ENCODE measurements at regions not wholly inside any gene's neighbourhood (a gene's known extent, or its start where the extent isn't known, plus 50 kb on each side); places are given as distances from the start of the nearest gene placed in this dataset.

GRCh38 chr4:149952716-149953115 lies 125.5 kb upstream of the DCLK2 start:
- Histone ChIP-seq H3K9me3 (no peaks in the 10 kb centered on the region), H3K27ac (no peak overlapping the region), H3K4me3 (no peak overlapping the region), H3K36me3 (ENCODE audit: low read depth, missing control alignments) (no peaks in the 10 kb centered on the region), H3K27me3 (no peaks in the 10 kb centered on the region), H3K4me1 (no peaks in the 10 kb centered on the region)
- WGBS, 2 donors: 85 to 86% methylated on average over 5 of the region's 5 CpGs
- TF ChIP-seq POLR2A (IDR thresholded peaks at IDR 0.05) (no peak), CTCF (IDR thresholded peaks at IDR 0.05) (no peak)
- intact Hi-C loops (cut with DNase I; ENCODE audit: low total_unique reads): no loop called here
- no peak for DNase-seq

- Histone ChIP-seq H3K4me3 (no peak overlapping the region), H3K27ac (no peak overlapping the region), H3K4me1 (no peaks in the 10 kb centered on the region), H3K27me3 (no peaks in the 10 kb centered on the region), H3K36me3 (ENCODE audit: low read depth, missing control alignments) (no peaks in the 10 kb centered on the region), H3K9me3 (no peaks in the 10 kb centered on the region)
- TF ChIP-seq POLR2A (IDR thresholded peaks at IDR 0.05): no peak
- intact Hi-C loops (cut with DNase I; ENCODE audit: low total_unique reads): no loop called here
- DNase-seq: no peak
- WGBS, 2 donors: 58 to 61% methylated on average over 2 of the region's 2 CpGs
Observed at GRCh38 chr4:149955780-149956390, 122.4 kb upstream of the DCLK2 start.

- TF ChIP-seq POLR2A (IDR thresholded peaks at IDR 0.05) (no peak), CTCF (IDR thresholded peaks at IDR 0.05) (no peak)
- Histone ChIP-seq H3K4me1 (no peaks in the 10 kb centered on the region), H3K4me3 (no peak overlapping the region), H3K36me3 (ENCODE audit: low read depth, missing control alignments) (no peaks in the 10 kb centered on the region), H3K27me3 (no peaks in the 10 kb centered on the region), H3K27ac (no peak overlapping the region), H3K9me3 (no peaks in the 10 kb centered on the region)
- WGBS, 2 donors: 86 to 94% methylated on average over 3 of the region's 3 CpGs
- DNase-seq: no peak
- intact Hi-C loops (cut with DNase I; ENCODE audit: low total_unique reads): no loop called here
Observed at GRCh38 chr4:149956678-149957077, 121.6 kb upstream of the DCLK2 start.

GRCh38 chr4:149961876-149962597 lies 116.2 kb upstream of the DCLK2 start:
- Histone ChIP-seq H3K36me3 (ENCODE audit: low read depth, missing control alignments) (no peaks in the 10 kb centered on the region), H3K4me3 (no peak overlapping the region), H3K27me3 (no peaks in the 10 kb centered on the region), H3K27ac (no peak overlapping the region), H3K9me3 (no peaks in the 10 kb centered on the region), H3K4me1 (no peaks in the 10 kb centered on the region)
- intact Hi-C loops (cut with DNase I; ENCODE audit: low total_unique reads): no loop called here
- WGBS, 2 donors: 78 to 93% methylated on average over 5 of the region's 5 CpGs
- no peak for DNase-seq
- TF ChIP-seq CTCF (IDR thresholded peaks at IDR 0.05): no peak
- TF ChIP-seq POLR2A (IDR thresholded peaks at IDR 0.05): no peak

- Histone ChIP-seq H3K27ac (no peak overlapping the region), H3K4me3 (no peak overlapping the region), H3K9me3 (no peaks in the 10 kb centered on the region), H3K27me3 (no peaks in the 10 kb centered on the region), H3K36me3 (ENCODE audit: low read depth, missing control alignments) (no peaks in the 10 kb centered on the region), H3K4me1 (no peaks in the 10 kb centered on the region)
- WGBS, 2 donors: 88 to 93% methylated on average over 8 of the region's 8 CpGs
- intact Hi-C loops (cut with DNase I; ENCODE audit: low total_unique reads): no loop called here
- no peak for DNase-seq
- no peak for TF ChIP-seq CTCF (IDR thresholded peaks at IDR 0.05)
- TF ChIP-seq POLR2A (IDR thresholded peaks at IDR 0.05): no peak
Observed at GRCh38 chr4:149964001-149964796, 114.0 kb upstream of the DCLK2 start.
